Panc1 (cell line): ENCODE measurements at regions not wholly inside any gene's neighbourhood (a gene's known extent, or its start where the extent isn't known, plus 50 kb on each side); places are given as distances from the start of the nearest gene placed in this dataset.

Experiments
- ATAC-seq: fragments of 200-7000 bp; cut with Tn5 transposase; 2 replicates; pipeline ENCODE4 v1.9.1; 2020; ENCODE audit warnings: mild to moderate bottlenecking, moderate library complexity
- BruUV-seq: library from RNA; stranded (reverse); fragments of 400-500 nt; replicated peaks from 2 replicates; lab custom pipeline; 2021; lab: Mats Ljungman, UMichigan
- CTCF ChIA-PET: fragments of 300-600 bp; sonication (Branson Sonifier 250); formaldehyde crosslinking; loops from one replicate; lab custom pipeline; 2022; ENCODE audit warnings: antibody characterized with exemption; lab: Charles Lee
- POLR2A ChIA-PET: fragments of 300-600 bp; sonication (Branson Sonifier 250); formaldehyde crosslinking; loops from one replicate; lab custom pipeline; 2022; ENCODE audit warnings: antibody characterized with exemption; lab: Charles Lee
- DNase-seq: peaks from one replicate; pipeline ENCODE4 v3.0.0-alpha.2; 2010; ENCODE audit warnings: low read depth, low spot score
- H3K27ac ChIP-seq: 2 replicates; pipeline ENCODE4 v1.5.1; 2011; ENCODE audit warnings: mild to moderate bottlenecking, low read length, inconsistent platforms
- H3K27me3 ChIP-seq: fragments of 200-500 bp; sonication (Bioruptor generic); 2 replicates; pipeline ENCODE4 v1.6.0; 2014; ENCODE audit warnings: low read length, inconsistent platforms; ENCODE audit not compliant: control insufficient read depth, insufficient read depth
- H3K36me3 ChIP-seq: fragments of 200-500 bp; sonication (Bioruptor generic); 2 replicates; pipeline ENCODE4 v1.5.1; 2014; ENCODE audit warnings: inconsistent platforms, mild to moderate bottlenecking, low read length, moderate library complexity; ENCODE audit not compliant: control insufficient read depth, insufficient read depth
- H3K4me1 ChIP-seq: 2 replicates; pipeline ENCODE4 v1.5.1; 2011; ENCODE audit warnings: inconsistent platforms, mild to moderate bottlenecking, low read length, moderate library complexity; ENCODE audit not compliant: control insufficient read depth, insufficient read depth
- H3K4me3 ChIP-seq, 2 experiments: 2 replicates each; pipeline ENCODE4 v1.5.1; 2011 to 2012; ENCODE audit warnings: low read depth in 2 of 2, low read length in 2 of 2, mild to moderate bottlenecking in 2 of 2, inconsistent platforms in 1 of 2, moderate library complexity in 1 of 2
- H3K9me3 ChIP-seq: fragments of 200-500 bp; sonication (Bioruptor generic); 2 replicates; pipeline ENCODE4 v1.5.1; 2014; ENCODE audit warnings: low read depth, mild to moderate bottlenecking, inconsistent platforms, low read length, moderate library complexity; ENCODE audit not compliant: control insufficient read depth, insufficient read depth
- POLR2AphosphoS5 ChIP-seq: IDR thresholded peaks from 2 replicates; pipeline ENCODE4 v1.6.1; 2012; ENCODE audit warnings: mild to moderate bottlenecking, low read depth, low read length, moderate library complexity
- SIN3A ChIP-seq: IDR thresholded peaks from 2 replicates; pipeline ENCODE4 v1.6.1; 2012; ENCODE audit warnings: low read depth, mild to moderate bottlenecking, low read length, moderate library complexity, borderline replicate concordance; ENCODE audit not compliant: insufficient read depth
- TCF7L2 ChIP-seq: IDR thresholded peaks from 2 replicates; pipeline ENCODE4 v1.6.1; 2011; ENCODE audit warnings: mild to moderate bottlenecking, low read depth, low read length, inconsistent platforms
- in situ Hi-C: cut with HindIII; loops from 2 replicates; pipeline ENCODE4 v1.10.0; 2016; ENCODE audit warnings: low sequenced_read_pairs, low pct_unique_long_range_greater_than_20kb
- intact Hi-C: fragments of 100-400 bp; cut with micrococcal nuclease; formaldehyde crosslinking; loops from one replicate; pipeline ENCODE4 v1.10.0; 2022; ENCODE audit not compliant: unreplicated experiment
- TF ChIP-seq, protein P1 (sequence below), 2 experiments: IDR thresholded peaks; 2 replicates each; pipeline ENCODE4 v1.6.1; 2011 to 2012; ENCODE audit warnings: low read depth in 2 of 2, control low read depth in 1 of 2, low read length in 1 of 2, mild to moderate bottlenecking in 1 of 2, moderate library complexity in 1 of 2; ENCODE audit not compliant: insufficient read depth in 1 of 2
- TF ChIP-seq, protein P2 (sequence below): fragments of 450-650 bp; IDR thresholded peaks from 2 replicates; pipeline ENCODE4 v1.5.1; 2017; ENCODE audit warnings: mild to moderate bottlenecking

DNA sequence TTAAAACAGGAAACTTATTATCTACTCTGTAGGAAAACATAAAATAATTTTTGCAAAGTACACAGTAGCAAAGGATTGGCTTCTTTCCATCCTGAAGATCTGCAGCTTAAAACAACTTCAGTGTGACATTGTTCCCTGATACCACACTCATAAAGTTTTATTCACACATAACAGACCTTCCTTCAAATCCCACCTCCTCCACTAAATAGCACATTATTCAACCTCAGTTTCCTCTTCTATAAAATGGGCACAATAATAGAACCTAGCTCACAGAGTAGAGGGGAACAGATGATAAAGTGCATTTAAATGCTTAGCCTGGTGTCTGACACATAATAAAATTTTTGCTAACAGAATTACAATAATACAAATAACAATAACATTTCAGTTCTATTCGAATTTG lies 250.4 kb upstream of the RBBP8 start:
- intact Hi-C loops: no loop called here
- no peak for ATAC-seq
- H3K36me3 ChIP-seq: no peaks in the 10 kb centered on the region
- POLR2A ChIA-PET: no interaction called here
- no peaks in the 10 kb centered on the region for H3K9me3 ChIP-seq
- CTCF ChIA-PET: no interaction called here
- no peak overlapping the region for H3K27ac ChIP-seq
- in situ Hi-C loops: no loop called here
- no TSS peak for BruUV-seq
- H3K27me3 ChIP-seq: peaks cover 4% of the 10 kb centered on the region; the same call in 1 of the 2 replicates
- H3K4me1 ChIP-seq: no peaks in the 10 kb centered on the region
- no peak for TF ChIP-seq POLR2AphosphoS5
- TF ChIP-seq SIN3A: no peak
- TF ChIP-seq, protein P1, sequence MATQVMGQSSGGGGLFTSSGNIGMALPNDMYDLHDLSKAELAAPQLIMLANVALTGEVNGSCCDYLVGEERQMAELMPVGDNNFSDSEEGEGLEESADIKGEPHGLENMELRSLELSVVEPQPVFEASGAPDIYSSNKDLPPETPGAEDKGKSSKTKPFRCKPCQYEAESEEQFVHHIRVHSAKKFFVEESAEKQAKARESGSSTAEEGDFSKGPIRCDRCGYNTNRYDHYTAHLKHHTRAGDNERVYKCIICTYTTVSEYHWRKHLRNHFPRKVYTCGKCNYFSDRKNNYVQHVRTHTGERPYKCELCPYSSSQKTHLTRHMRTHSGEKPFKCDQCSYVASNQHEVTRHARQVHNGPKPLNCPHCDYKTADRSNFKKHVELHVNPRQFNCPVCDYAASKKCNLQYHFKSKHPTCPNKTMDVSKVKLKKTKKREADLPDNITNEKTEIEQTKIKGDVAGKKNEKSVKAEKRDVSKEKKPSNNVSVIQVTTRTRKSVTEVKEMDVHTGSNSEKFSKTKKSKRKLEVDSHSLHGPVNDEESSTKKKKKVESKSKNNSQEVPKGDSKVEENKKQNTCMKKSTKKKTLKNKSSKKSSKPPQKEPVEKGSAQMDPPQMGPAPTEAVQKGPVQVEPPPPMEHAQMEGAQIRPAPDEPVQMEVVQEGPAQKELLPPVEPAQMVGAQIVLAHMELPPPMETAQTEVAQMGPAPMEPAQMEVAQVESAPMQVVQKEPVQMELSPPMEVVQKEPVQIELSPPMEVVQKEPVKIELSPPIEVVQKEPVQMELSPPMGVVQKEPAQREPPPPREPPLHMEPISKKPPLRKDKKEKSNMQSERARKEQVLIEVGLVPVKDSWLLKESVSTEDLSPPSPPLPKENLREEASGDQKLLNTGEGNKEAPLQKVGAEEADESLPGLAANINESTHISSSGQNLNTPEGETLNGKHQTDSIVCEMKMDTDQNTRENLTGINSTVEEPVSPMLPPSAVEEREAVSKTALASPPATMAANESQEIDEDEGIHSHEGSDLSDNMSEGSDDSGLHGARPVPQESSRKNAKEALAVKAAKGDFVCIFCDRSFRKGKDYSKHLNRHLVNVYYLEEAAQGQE (IDR thresholded peaks at IDR 0.05; ENCODE audit: insufficient read depth in 1 of 2, low read depth in 2 of 2, low read length in 1 of 2): no peak
- TF ChIP-seq TCF7L2: no peak
- TF ChIP-seq, protein P2, sequence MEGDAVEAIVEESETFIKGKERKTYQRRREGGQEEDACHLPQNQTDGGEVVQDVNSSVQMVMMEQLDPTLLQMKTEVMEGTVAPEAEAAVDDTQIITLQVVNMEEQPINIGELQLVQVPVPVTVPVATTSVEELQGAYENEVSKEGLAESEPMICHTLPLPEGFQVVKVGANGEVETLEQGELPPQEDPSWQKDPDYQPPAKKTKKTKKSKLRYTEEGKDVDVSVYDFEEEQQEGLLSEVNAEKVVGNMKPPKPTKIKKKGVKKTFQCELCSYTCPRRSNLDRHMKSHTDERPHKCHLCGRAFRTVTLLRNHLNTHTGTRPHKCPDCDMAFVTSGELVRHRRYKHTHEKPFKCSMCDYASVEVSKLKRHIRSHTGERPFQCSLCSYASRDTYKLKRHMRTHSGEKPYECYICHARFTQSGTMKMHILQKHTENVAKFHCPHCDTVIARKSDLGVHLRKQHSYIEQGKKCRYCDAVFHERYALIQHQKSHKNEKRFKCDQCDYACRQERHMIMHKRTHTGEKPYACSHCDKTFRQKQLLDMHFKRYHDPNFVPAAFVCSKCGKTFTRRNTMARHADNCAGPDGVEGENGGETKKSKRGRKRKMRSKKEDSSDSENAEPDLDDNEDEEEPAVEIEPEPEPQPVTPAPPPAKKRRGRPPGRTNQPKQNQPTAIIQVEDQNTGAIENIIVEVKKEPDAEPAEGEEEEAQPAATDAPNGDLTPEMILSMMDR: no peak
- H3K4me3 ChIP-seq: no peak overlapping the region
- DNase-seq: no peak

DNA sequence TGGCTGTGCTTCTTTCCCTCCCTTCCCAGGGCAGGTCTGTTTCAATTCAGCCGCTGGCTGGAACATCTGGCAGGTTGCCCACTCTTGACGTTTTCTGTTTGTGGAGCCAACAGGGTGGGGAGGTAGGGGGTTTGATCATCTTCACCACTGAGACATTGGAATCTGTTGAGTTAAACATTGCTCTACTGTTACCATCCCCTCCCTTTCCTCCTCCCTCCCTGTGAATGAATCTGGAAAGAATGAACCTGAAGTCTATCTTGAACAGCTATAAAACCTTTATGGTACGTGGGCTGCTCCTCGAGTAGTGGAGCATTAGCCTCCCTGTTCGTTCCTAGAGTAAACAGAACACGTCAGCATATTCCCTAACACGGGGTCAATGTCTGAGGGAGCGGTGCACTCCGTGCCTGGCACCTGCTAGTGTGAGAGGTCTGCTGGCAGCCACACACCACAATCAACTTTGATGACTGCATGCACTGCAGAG lies 249.9 kb upstream of the RBBP8 start:
- in situ Hi-C loops (no loop called here), intact Hi-C loops (no loop called here)
- Histone ChIP-seq H3K4me3 (no peak overlapping the region), H3K27me3 (peaks cover 4% of the 10 kb centered on the region; the same call in 1 of the 2 replicates), H3K27ac (no peak overlapping the region), H3K36me3 (no peaks in the 10 kb centered on the region), H3K9me3 (no peaks in the 10 kb centered on the region), H3K4me1 (no peaks in the 10 kb centered on the region)
- ATAC-seq (no peak; the same call in 1 of the 2 replicates), DNase-seq (no peak)
- POLR2A ChIA-PET: no interaction called here
- TF ChIP-seq, protein P1 (IDR thresholded peaks at IDR 0.05; ENCODE audit: insufficient read depth in 1 of 2, low read depth in 2 of 2, low read length in 1 of 2): no peak
- TF ChIP-seq, protein P2: no peak
- no peak for TF ChIP-seq POLR2AphosphoS5
- TF ChIP-seq TCF7L2: no peak
- no peak for TF ChIP-seq SIN3A
- no TSS peak for BruUV-seq
- CTCF ChIA-PET: no interaction called here
